GM19240 (cell line): ENCODE measurements at regions not wholly inside any gene's neighbourhood (a gene's known extent, or its start where the extent isn't known, plus 50 kb on each side); places are given as distances from the start of the nearest gene placed in this dataset.

Source experiments
- DNase-seq: peaks from one replicate; pipeline ENCODE4 v3.0.0; 2011; ENCODE audit warnings: low spot score; ENCODE audit not compliant: insufficient read length

GRCh38 chr6:142500250-142500786 lies 198.5 kb downstream of the ADGRG6 start:
- no peak for DNase-seq

- DNase-seq, result no peak
Observed at GRCh38 chr6:142501795-142502194, 200.0 kb downstream of the ADGRG6 start.

- no peak for DNase-seq
Observed at GRCh38 chr6:142507065-142507464, 205.3 kb downstream of the ADGRG6 start.

- DNase-seq, result no peak
Observed at GRCh38 chr6:142510211-142510610, 208.4 kb downstream of the ADGRG6 start.

GRCh38 chr6:142518126-142518525 lies 216.3 kb downstream of the ADGRG6 start:
- no peak for DNase-seq

GRCh38 chr6:142518761-142519160 lies 217.0 kb downstream of the ADGRG6 start:
- DNase-seq, result no peak

- no peak for DNase-seq
Observed at GRCh38 chr6:142521791-142522190, 220.0 kb downstream of the ADGRG6 start.

GRCh38 chr6:142523515-142524375 lies 221.9 kb downstream of the ADGRG6 start:
- DNase-seq, result no peak

- DNase-seq, result no peak
Observed at GRCh38 chr6:142530566-142530965, 228.8 kb downstream of the ADGRG6 start.

- DNase-seq, result no peak
Observed at GRCh38 chr6:142531727-142532126, 229.9 kb downstream of the ADGRG6 start.

GRCh38 chr6:142534076-142534475 lies 232.3 kb downstream of the ADGRG6 start:
- DNase-seq, result no peak

GRCh38 chr6:142534484-142534883 lies 232.7 kb downstream of the ADGRG6 start:
- no peak for DNase-seq

GRCh38 chr6:142537612-142538478 lies 236.0 kb downstream of the ADGRG6 start:
- DNase-seq, result no peak

GRCh38 chr6:142542704-142543233 lies 241.0 kb downstream of the ADGRG6 start:
- no peak for DNase-seq

GRCh38 chr6:142543606-142544005 lies 241.8 kb downstream of the ADGRG6 start:
- DNase-seq, result no peak

GRCh38 chr6:142544199-142544838 lies 242.5 kb downstream of the ADGRG6 start:
- no peak for DNase-seq

GRCh38 chr6:142545147-142545546 lies 243.3 kb downstream of the ADGRG6 start:
- DNase-seq, result no peak

GRCh38 chr6:142548566-142548965 lies 246.8 kb downstream of the ADGRG6 start:
- no peak for DNase-seq

- no peak for DNase-seq
Observed at GRCh38 chr6:142550310-142551063, 248.7 kb downstream of the ADGRG6 start.

GRCh38 chr6:142551274-142551811 lies 249.5 kb downstream of the ADGRG6 start:
- DNase-seq, result no peak
